GM21360 (cell line): ENCODE measurements at regions not wholly inside any gene's neighbourhood (a gene's known extent, or its start where the extent isn't known, plus 50 kb on each side); places are given as distances from the start of the nearest gene placed in this dataset.

ENCODE experiments used
- ATAC-seq: cut with Tn5 transposase; IDR thresholded peaks from one replicate; pipeline ENCODE4 v1.9.1; 2021; ENCODE audit warnings: mild to moderate bottlenecking, moderate library complexity; ENCODE audit not compliant: unreplicated experiment

DNA sequence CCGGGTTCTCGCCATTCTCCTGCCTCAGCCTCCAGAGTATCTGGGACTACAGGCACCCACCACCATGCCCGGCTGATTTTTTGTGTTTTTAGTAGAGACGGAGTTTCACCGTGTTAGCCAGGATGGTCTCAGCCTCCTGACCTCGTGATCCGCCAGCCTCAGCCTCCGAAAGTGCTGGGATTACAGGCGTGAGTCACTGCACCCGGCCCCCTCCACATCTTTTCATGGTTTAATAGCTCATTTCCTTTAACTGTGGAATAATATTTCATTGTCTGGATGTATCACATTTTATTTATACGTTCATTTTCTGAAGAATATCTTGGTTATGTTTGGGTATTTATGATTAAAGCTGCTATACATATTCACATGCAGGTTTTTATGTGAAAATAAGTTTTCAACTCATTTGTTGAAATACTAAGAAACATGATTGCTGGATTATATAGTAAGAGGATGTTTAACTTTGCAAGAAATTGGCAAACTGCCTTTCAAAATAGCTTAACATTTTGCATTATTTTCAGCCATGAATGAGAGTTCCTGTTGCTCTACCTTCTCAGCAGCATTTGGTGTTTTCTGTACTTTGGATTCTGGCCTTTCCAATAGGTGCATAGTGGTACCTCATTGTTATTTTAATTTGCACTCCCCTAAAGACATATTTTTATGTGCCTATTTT lies 591.9 kb downstream of the TECRL start:
- no peak for ATAC-seq

DNA sequence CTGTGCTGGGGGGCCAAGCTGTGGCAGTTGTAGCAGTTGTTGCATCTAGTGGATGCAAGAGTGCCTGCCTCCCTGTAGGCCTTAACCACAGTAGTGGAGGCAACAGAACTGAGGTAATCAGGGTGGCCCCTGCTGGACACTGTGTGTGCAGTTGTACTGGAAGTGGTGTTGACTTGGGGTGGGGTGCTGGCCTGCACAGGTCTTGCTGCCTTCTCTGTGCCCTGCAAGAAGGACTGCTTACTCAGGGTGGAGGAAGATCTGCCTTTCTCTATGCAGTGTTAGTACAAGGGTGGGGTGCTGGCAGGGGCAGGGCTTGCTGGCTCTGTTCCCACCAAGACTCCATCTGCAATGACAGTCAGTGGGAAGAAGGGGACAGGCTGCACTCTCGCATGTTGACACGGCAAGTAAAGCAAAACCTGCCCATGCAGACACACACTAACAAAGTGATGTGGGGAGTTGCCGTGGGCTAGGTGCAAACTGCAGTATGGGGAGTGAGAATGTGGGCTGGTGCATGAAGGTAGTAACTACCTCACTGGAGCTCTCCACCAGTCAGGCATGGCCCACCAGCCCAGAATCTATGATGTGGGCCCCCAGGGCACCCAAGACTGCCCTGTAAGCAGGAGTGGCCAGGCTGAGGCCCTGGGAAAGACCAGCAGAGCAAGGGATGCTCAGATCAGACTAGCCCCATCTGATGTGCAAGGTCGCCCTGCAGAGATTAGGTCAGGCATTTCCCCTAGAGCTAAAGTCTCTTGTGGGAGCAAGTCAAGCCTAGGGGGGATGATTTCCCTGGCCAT lies 594.9 kb downstream of the TECRL start:
- ATAC-seq, result no peak

DNA sequence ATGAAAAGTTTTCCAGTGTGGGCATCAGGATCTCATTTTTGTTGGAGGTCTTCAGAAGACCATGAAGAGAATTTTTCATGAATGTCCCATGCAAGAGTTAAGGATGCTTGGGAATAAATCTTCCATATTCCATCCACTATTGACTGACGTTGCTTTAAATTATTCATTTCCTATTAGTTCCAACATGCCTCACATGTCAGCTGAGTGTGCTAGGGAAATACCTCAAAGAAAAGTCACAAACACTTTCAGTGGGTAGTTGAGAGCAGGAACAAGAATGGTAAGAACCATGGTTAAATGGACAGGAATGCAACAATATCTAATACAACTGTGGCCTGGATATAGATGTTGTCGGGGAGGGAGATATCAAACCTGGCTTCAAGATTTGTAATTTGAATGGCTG lies 610.1 kb downstream of the TECRL start:
- ATAC-seq, result no peak

DNA sequence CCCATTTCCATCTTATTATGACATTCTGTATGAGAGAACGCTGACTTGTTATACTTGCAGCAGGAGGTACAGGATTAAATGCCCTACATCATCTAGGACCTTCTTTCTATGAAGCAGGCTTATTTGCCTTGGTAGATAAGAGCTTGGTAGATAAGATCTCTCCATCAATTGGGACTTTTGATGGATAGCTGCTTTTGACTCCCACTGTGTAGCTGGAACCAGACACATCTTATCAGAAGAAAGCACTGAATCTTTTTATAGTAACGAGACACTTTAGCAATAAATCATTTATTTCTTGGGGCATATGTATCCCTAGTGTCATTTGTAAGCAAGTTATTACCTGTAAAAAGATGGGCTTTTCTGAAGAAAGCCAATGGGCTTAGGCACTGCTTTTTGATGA lies 613.9 kb downstream of the TECRL start:
- no peak for ATAC-seq

DNA sequence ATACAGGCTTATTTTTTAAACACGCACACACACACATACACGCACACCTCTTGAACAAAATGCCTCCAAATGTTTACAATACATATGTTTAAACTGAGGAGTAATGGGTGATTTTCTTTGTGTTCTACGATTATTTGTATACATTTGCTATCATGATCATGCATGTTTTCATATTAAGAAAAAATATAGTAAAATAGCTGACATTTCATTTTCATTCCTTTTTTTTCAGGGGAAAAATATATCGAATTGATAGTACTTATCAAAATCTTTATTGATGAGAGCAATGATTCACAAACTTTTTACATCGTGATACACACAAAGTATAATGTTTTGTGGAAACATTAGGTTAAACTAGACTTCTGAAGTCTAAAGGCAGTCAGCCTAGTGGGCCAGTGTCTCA lies 618.9 kb downstream of the TECRL start:
- ATAC-seq, result no peak

DNA sequence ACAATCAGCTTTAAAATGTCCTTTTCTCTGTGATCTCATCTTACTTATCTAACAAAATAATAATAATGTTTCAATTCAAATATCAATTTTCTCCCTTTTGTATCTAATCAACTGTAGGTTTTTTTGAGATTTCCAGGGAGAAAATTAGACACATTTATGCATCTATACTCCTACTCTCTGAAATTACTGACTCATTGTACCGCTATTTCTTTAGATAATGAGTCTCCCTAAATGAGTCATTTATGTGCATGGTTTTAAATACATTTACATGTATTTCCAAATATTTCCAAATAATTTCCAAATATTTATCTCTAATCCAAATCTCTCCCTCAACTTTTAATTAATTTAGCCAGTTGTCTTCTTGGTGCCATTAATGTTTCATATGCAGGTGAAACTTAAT lies 621.0 kb downstream of the TECRL start:
- ATAC-seq, result no peak

DNA sequence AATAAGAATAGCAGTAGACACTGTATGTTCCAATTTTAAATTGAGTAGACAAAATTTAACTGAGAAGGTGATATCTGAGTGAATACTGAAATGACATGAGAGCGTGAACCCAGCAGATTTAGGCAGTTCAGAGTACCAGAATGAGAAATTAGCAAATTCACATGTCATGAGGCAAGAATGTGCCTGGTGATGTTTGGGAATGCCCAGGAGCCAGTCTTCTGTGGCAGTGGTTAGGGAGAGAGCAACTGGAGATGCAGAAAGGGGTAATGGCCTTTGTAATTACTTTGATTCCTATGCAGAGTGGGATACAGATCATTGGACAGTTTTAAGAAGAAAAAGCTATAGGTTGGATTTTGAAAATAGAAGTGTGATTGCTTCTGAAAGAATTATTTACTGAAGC lies 621.9 kb downstream of the TECRL start:
- no peak for ATAC-seq

DNA sequence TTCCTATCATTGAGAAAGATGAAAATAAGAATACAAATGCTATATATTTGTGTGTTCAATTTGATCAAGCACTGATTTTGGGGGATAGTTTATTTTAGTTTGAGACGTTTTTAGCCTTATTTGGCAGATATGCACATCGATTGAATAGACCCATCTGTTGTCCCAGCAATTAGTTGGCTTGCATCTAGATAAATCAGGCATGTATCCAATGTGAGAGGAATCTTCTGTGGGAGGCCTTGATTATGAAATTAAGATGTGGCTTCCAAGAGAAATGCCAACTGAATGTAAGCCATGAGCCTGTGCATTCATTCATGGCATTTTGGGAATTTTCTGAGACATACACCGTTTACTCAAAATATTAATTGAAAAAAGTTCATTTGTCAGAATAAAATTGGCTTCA lies 623.1 kb downstream of the TECRL start:
- ATAC-seq, result no peak

DNA sequence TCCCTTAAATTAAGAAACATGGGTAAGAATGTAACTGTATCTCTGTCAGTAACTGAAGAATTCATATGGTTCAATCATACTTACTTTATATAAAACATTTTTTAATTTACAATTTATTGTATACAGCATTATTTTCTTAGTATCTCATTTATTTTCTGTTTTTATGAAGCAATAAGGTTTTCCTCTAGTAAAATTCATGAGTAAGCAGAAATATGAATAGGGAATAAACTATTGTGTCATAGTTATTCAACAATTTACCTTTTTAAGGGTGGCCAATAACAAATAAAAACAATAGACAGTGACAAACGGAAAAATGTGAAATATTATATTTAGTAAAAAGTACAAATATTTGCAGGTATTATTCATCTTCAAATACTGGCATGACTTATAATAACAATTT lies 624.4 kb downstream of the TECRL start:
- ATAC-seq, result no peak

DNA sequence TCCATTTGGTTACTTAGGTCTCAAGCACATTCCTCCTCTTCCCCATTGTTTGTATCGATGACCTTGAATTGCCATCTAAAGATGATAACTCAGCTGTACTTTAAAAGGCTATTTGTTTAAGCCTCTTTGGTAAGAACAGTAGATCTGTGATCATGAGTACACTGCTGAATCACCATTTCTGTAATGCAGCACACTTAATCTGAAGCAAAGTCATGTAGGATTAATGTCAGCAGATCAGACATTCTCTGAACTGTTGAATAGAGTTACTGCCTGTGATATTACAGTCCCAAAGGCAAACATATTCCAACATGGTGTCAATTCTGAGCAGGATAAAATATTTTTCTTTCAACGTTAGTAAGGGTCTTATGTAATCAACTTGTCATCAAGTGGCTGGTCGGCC lies 631.6 kb downstream of the TECRL start:
- no peak for ATAC-seq

DNA sequence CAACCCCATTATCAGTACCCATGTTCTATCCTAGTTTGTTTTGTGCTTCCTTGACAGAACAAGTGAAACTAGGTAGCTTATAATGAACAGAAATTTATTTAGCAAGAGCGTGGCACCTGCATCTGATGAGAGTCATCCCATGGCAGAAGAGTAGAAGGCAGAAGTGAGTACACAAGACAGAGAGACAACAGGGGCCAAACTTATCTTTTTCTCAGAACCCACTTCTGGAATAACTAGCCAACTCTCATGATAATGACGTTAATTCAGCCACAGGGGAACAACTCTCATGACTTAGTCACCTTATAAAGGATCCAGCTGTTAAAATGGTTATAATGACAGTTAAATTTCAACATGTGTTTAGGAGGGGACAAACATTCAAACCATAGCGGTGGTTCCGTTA lies 644.9 kb downstream of the TECRL start:
- no peak for ATAC-seq

DNA sequence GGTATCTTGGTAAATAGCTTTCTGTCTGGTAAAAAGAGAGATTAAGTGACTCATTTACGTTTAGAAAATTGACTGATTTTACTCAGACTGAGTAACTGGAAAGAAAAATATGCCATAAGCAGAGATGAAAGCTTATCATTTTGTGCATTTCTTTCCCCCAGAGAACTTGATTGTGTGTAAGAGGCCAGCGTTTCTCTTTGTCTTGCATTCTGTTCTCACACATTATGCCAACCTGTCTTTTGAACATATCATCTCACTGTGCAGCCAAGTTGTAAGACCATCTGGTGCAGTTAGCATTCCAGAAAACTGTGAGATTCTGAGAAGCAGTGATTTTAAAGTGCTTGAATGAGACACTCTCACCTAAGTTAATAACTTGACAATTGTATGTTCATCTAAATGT lies 651.3 kb downstream of the TECRL start:
- no peak for ATAC-seq

DNA sequence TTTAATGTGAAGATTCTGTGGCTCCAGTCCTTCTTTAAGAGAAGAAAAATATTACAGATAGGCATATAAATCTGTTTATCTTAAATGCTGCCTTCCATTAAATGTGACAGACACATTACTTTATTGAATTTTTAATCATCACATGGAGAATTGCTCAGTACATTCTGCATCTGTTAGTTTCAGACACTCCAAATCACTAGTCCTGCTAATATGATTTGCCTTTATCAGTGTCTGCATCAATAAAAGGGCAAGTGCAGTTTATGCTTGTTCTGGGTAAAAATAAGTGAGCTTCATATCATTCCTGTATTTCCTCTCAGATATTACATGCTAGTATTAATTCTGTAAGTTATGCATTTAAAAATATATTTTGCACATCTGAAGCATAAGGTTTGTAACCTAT lies 666.4 kb downstream of the TECRL start:
- no peak for ATAC-seq

DNA sequence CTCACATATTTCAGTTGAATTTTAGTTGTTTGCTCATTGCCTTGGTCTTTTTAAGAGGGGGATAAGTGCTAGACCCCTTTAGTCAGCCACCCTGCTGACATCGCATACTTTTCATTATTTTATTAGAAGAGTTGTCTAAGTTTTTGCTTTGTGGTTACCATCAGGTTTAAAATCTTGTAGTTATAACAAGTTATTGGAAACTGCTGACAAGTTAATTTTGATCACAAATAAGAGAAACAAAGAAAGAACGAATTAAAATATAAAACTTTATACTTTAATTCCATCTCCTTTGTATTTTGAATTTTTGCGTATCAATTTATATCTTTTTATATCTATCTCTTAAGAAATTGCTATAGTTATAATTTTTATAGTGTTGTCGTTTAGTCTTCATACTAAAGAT lies 679.7 kb downstream of the TECRL start:
- ATAC-seq, result no peak

DNA sequence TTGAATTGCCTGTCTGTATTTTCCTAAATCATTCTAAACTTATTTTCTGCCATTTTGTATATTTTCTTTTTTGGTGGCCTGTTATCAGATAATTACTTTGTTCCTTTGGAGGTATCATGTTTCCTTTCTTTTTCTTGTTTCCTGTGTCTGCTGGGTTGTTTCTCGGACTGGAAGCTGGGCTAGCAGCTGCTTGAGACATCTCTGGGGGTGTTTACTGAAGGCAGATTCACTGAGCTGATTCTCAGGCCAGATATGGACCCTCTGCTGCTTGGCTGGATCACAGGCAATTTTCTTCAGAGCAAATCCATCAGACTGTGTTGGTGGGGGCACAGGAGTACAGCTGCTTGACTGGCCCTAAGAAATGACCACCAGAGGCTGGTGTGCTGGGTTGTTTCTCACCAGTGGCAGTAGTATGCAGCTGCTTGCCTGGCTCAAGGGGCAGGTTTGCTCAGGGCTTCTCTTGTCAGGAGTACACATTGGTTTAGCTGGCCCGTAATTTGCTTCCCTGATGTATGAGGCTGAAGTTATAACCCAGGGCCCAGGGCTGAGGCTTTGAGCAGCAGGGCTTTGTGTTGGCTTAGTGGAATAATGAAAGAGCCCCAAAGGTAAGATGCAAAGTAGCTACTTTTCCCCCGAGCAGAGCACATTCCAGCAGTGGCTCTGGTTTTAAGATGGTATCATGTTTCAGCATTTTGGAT lies 680.6 kb downstream of the TECRL start:
- ATAC-seq, result no peak

DNA sequence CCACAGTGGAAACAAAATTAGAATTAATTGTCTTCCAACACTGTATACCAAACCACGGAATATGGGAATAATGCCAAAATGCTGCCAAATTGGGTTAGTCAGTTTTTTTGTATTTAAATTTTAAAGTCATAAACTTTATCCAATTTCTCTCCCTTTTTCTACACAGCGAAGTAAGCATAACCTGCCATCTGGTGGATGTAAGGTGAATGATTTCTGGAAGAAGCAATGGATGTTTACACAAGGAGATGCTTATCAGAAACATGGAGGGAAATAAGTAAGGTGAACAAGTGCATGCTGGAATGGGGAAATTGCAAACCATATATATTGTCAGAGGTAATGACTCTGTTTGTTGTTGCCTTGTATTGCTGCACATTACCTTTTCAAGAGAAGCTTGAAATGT lies 691.9 kb downstream of the TECRL start:
- ATAC-seq, result no peak

DNA sequence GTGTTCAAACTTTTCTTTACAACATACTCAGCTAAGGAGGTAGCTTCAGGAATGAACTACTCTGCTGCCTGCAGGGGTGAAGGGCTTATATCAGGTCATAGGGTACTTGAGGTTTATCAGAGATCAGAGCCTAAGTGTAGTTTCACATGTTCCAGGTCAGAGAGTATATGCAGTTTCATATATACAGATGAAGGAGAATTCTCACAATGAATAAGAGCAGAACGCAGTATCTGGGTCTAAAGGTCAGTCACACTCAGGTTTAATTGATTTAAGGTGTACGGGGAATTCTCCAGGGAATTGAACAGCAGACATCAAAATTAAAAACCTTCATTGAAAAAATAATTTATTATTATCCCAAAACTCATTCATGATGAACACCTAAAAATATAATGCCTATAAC lies 700.6 kb downstream of the TECRL start:
- ATAC-seq, result no peak

DNA sequence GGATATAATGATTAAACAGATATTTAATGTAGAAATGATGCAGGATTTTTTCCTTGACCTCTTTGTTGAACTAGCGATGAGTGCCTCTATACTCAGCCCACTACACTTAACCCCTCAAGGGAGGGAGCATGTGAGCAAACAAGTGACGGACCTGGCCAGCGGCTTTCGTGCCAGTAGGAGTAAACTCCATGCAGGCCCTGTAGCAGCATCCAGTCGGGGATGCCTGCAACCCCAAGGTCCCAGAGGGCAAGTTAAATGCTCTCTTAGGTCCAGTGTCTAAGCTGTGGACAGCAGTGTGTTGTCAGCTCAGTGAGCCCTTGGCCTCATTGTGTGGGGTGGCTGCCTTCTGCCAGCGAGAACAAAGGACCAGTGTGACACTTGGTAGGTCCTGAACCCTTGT lies 708.7 kb downstream of the TECRL start:
- no peak for ATAC-seq

DNA sequence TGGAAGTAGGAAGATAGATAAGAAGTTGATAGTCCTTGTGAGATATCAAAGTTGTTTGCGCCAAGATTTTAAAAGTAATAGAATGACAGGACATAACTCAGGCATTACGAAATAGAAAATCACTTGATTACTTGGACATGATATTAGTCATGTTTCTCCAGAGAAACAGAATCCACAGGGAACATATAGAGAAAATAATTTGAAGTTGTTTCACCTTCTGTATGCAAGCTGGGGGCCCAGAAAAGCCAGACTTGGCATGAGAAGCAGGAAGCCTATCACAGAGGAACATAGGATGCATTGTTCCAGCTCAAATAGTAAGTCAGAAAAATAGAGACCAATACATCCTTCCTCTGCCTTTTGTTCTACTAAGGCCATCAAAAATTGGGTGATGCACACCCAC lies 715.9 kb downstream of the TECRL start:
- ATAC-seq, result no peak

DNA sequence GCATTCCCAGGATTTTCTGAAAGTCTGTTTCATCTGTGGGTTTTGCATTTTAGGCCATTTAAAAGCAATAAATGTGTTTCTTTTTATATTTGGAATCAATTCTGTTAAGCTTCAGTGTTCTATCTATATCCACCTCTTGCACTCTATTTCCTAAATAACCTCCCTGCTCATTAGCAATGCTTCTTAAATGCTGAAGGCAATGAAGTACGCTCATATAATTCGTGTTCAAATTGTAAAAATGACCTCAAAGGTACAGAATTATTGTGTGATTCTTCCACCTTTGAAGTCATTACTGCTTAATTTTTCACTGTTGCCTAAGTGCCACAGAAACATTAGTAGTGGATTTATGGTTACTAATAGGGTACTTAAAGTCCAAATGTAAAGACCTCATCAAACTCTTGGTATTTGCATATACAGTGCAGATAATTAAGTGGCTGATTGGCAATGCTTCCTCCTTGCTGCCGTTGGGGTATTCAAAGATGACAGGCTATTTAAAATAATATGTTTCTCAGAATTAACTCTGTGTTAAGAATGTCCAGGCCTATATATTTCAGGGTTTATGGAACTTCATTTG lies 730.8 kb downstream of the TECRL start:
- no peak for ATAC-seq

DNA sequence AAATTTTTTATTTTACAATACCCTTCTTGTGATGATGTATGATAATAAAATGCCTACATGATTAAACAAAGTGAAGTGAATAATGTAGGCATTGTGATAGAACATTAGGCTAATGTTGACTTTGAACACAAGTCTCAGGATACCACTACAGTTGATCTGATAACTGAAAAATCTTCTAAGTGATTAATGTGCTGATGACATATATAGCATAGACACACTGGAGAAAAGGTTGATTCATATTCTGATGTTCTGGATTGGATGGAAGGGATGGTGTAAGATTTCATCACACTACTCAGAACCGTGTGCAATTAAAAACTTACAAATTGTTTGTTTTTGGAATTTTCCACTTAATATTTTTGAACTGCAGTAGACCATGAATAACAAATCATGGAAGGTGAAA lies 738.5 kb downstream of the TECRL start:
- no peak for ATAC-seq

DNA sequence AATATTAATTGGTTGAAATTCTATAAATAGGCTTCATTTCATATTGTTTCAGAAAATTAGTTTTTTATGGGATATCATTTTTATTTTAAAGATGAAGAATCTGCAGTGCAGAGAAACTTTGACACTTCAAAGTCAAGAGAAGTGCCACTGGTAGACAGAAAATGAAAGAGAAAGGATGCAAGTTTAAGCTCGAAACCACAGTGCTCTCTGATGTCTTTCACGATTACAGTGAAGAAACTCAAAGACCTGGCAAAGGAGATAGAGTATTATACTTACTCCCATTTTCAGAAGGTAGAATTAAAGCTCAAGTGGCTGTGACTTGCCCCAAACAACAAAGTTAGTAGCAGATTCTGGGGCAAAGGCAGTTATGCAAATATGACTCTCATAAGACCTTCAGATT lies 745.4 kb downstream of the TECRL start:
- ATAC-seq, result peak; percentile 93
